Gastrocnemius medialis (tissue), 4 donors: ENCODE measurements at regions not wholly inside any gene's neighbourhood (a gene's known extent, or its start where the extent isn't known, plus 50 kb on each side); places are given as distances from the start of the nearest gene placed in this dataset.

Source experiments
- ATAC-seq, 2 donors: fragments of 150-250 bp; one replicate each; pipeline ENCODE4 v1.9.1; 2016
- DNase-seq, 2 donors: peaks; one replicate each; pipeline ENCODE4 v3.0.0-alpha.2; 2019
- H3K27ac ChIP-seq, 4 donors: fragments of 200-600 bp; sonication (generic); 1 replicate in 1 of 4; 2 replicates in 3 of 4; pipeline ENCODE4 v1.5.1; 2016 to 2018; ENCODE audit warnings: mild to moderate bottlenecking in 2 of 4, moderate library complexity in 1 of 4
- H3K27me3 ChIP-seq, 3 donors: fragments of 200-600 bp; sonication (generic) in 2 of 3; 1 replicate in 1 of 3; 2 replicates in 2 of 3; pipeline versions ENCODE4 v1.5.1 to v1.6.0; 2016 to 2019; ENCODE audit warnings: mild to moderate bottlenecking in 1 of 3, moderate library complexity in 1 of 3
- H3K36me3 ChIP-seq, 2 donors: fragments of 200-600 bp; sonication (generic) in 1 of 2; one replicate each; pipeline ENCODE4 v1.5.1; 2017 to 2018
- H3K4me1 ChIP-seq, 2 donors: fragments of 200-600 bp; sonication (generic) in 1 of 2; one replicate each; pipeline ENCODE4 v1.5.1; 2016 to 2017; ENCODE audit warnings: mild to moderate bottlenecking in 2 of 2
- H3K4me3 ChIP-seq, 4 donors: fragments of 200-600 bp; sonication (generic) in 3 of 4; 1 replicate in 1 of 4; 2 replicates in 3 of 4; pipeline ENCODE4 v1.5.1; 2016 to 2019; ENCODE audit warnings: mild to moderate bottlenecking in 2 of 4
- H3K9me3 ChIP-seq, 3 donors: fragments of 200-600 bp; sonication (generic) in 2 of 3; 1 replicate in 1 of 3; 2 replicates in 2 of 3; pipeline ENCODE4 v1.5.1; 2016 to 2019
- POLR2A ChIP-seq, 2 donors: fragments of 450-650 bp; IDR thresholded peaks; one replicate each; pipeline ENCODE4 v1.6.1; 2017; ENCODE audit warnings: antibody characterized with exemption in 2 of 2, mild to moderate bottlenecking in 2 of 2, moderate library complexity in 2 of 2
- in situ Hi-C, 4 donors: fragments of 200-750 bp; cut with MboI; loops; one replicate each; pipeline versions ENCODE4 v1.15.0 to v1.8.0; 2017; ENCODE audit warnings: low sequenced_read_pairs in 4 of 4
- intact Hi-C: fragments of 100-400 bp; cut with DNase I; formaldehyde crosslinking; loops from one replicate; pipeline ENCODE4 v1.15.1; 2023; ENCODE audit warnings: low total_unique reads
- TF ChIP-seq, protein P1 (sequence below), 5 experiments: fragments of 450-650 bp in 3 of 5; fragments of 200-600 bp in 2 of 5; sonication (generic) in 2 of 5; IDR thresholded peaks in 4 of 5; conservative IDR thresholded peaks in 1 of 5; 1 replicate in 4 of 5; 2 replicates in 1 of 5; pipeline ENCODE4 v1.5.1; 2016 to 2019; ENCODE audit warnings: antibody characterized with exemption in 5 of 5, mild to moderate bottlenecking in 3 of 5, moderate library complexity in 3 of 5

DNA sequence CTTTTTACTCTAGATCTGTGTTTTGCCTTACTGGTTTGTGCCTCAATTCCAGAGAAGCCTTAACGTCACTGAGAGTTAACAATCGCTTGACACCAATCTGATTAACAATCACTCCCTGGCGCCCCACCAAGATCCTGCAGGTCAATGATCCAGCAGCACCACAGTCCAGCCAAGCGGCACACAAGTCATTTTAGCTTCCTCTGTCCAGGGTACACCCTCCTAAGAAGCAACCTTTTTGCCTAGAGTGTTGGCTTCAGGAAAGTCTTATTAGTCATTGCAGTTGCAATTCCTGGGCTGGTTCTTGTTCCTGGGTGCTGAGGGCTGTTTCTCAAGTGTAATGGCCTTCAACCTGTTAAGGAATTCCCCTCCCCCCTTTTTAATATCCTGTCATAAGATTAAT, 323.0 kb upstream of the USP25 start:
- Histone ChIP-seq H3K4me3 (no peak overlapping the region), H3K36me3 (no peaks in the 10 kb centered on the region), H3K27me3 (no peaks in the 10 kb centered on the region), H3K4me1 (peaks cover 0 to 7% of the 10 kb centered on the region in 2 donors), H3K27ac (no peak overlapping the region), H3K9me3 (no peaks in the 10 kb centered on the region)
- intact Hi-C loops: no loop called here
- DNase-seq: no peak
- ATAC-seq: no peak
- in situ Hi-C loops: loop anchor here in 1 of 4 donors (10.0 kb wide), 1 partner anchor 62 kb away; no protein-coding TSS in a partner anchor
- TF ChIP-seq, protein P1, sequence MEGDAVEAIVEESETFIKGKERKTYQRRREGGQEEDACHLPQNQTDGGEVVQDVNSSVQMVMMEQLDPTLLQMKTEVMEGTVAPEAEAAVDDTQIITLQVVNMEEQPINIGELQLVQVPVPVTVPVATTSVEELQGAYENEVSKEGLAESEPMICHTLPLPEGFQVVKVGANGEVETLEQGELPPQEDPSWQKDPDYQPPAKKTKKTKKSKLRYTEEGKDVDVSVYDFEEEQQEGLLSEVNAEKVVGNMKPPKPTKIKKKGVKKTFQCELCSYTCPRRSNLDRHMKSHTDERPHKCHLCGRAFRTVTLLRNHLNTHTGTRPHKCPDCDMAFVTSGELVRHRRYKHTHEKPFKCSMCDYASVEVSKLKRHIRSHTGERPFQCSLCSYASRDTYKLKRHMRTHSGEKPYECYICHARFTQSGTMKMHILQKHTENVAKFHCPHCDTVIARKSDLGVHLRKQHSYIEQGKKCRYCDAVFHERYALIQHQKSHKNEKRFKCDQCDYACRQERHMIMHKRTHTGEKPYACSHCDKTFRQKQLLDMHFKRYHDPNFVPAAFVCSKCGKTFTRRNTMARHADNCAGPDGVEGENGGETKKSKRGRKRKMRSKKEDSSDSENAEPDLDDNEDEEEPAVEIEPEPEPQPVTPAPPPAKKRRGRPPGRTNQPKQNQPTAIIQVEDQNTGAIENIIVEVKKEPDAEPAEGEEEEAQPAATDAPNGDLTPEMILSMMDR (IDR thresholded peaks at IDR 0.05 in 4 of 5, conservative IDR thresholded peaks at IDR 0.05 in 1 of 5): no peak
- TF ChIP-seq POLR2A (IDR thresholded peaks at IDR 0.05): no peak

DNA sequence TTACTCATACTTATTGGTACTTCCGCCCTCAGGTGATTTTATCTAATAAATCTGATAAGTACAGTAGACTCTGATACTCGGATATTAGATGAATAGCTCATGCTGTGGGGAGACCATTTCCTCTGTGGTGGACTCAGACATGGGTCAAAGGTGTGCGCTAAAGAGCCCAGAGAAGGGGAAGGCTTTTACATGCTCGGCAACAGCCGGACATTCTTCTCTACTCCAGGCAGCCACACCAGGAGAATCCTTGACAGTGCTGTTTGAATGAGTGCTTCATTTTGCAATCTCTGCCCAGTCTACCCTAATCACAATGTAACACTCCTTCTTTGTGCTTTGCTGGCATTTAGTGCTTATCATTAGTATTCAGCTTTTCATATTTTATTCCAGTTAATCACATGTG, 322.2 kb upstream of the USP25 start:
- intact Hi-C loops: no loop called here
- DNase-seq (no peak), ATAC-seq (no peak)
- no peaks in the 10 kb centered on the region for H3K27me3 ChIP-seq
- H3K4me3 ChIP-seq: no peak overlapping the region
- H3K36me3 ChIP-seq: no peaks in the 10 kb centered on the region
- TF ChIP-seq POLR2A (IDR thresholded peaks at IDR 0.05): no peak
- TF ChIP-seq, protein P1 (IDR thresholded peaks at IDR 0.05 in 4 of 5, conservative IDR thresholded peaks at IDR 0.05 in 1 of 5): no peak
- no peak overlapping the region for H3K27ac ChIP-seq
- no peaks in the 10 kb centered on the region for H3K9me3 ChIP-seq
- in situ Hi-C loops: loop anchor here in 1 of 4 donors (10.0 kb wide), 1 partner anchor 63 kb away; no protein-coding TSS in a partner anchor
- peaks cover 0 to 7% of the 10 kb centered on the region in 2 donors for H3K4me1 ChIP-seq

DNA sequence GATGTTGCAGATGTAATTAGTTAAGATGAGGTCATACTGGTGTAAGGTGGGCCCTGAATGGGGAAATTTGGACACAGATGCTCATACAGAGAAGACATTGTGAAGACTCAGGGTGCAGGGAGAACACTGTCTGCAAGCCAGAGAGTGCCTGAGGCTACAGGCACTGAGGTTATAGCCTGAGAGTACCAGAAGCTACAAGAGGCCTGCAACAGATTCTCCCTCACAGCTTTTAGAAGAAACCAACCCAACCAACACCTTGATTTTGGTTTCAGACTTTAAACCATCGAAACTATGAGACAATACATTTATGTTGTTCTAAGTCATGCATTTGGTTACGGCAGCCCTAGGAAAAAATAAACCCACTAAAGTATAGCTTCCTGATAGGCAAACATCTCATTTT, 321.7 kb upstream of the USP25 start:
- no peak for ATAC-seq
- intact Hi-C loops: no loop called here

DNA sequence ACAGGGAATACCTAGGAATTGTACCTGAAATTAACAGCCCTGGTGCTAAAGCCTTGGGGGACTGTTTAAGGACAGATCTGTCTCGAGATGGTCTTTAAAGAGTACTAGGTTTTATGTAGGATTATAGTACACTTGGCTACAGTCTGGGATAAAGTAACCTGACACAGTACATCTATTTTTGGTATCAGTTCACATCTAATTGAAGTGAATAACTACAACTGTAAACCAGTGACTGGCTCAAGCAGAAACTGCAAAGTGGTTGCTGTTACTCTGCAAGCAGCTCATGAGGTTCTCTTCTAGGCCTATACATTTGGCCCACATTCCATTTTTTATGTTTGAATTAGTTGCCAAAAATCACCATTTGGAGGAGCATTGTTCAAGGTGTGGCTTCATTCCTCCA, 320.8 kb upstream of the USP25 start:
- TF ChIP-seq, protein P1 (IDR thresholded peaks at IDR 0.05 in 4 of 5, conservative IDR thresholded peaks at IDR 0.05 in 1 of 5): no peak
- no peak for TF ChIP-seq POLR2A (IDR thresholded peaks at IDR 0.05)
- in situ Hi-C loops (loop anchor here in 1 of 4 donors (10.0 kb wide), 1 partner anchor 64 kb away; no protein-coding TSS in a partner anchor), intact Hi-C loops (no loop called here)
- peak; percentile 62 to 78 for ATAC-seq
- Histone ChIP-seq H3K27me3 (no peaks in the 10 kb centered on the region), H3K9me3 (no peaks in the 10 kb centered on the region), H3K36me3 (no peaks in the 10 kb centered on the region), H3K4me1 (peaks cover 0 to 7% of the 10 kb centered on the region in 2 donors), H3K4me3 (no peak overlapping the region), H3K27ac (no peak overlapping the region)
- DNase-seq: no peak

More for the DNA sequence above, 321.7 kb upstream of the USP25 start:
- Histone ChIP-seq H3K27me3 (no peaks in the 10 kb centered on the region), H3K36me3 (no peaks in the 10 kb centered on the region), H3K4me3 (no peak overlapping the region), H3K4me1 (peaks cover 0 to 7% of the 10 kb centered on the region in 2 donors), H3K9me3 (no peaks in the 10 kb centered on the region), H3K27ac (no peak overlapping the region)
- TF ChIP-seq, protein P1 (IDR thresholded peaks at IDR 0.05 in 4 of 5, conservative IDR thresholded peaks at IDR 0.05 in 1 of 5): no peak
- no peak for TF ChIP-seq POLR2A (IDR thresholded peaks at IDR 0.05)
- DNase-seq: no peak
- in situ Hi-C loops: loop anchor here in 1 of 4 donors (10.0 kb wide), 1 partner anchor 63 kb away; no protein-coding TSS in a partner anchor

DNA sequence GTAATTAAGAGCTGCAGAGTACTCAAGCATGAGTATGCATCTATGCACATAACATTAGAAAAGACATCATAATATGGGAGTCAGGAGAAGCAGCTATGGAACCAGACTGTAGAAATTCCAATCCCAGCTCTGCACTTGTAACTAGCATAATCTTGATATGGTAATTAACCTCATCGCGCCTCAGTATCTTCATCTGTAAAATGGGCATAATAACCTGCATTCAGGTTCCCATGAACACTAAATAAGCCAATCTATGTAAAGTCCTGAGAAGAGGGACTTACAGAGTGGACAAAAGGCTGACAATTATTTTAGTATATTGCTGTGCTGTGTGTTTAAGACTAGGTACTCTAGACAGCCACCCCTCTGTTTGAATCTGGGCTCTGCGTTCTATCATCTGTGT, 318.9 kb upstream of the USP25 start:
- DNase-seq (no peak), ATAC-seq (no peak)
- Histone ChIP-seq H3K9me3 (no peaks in the 10 kb centered on the region), H3K4me1 (peaks cover 0 to 7% of the 10 kb centered on the region in 2 donors), H3K27me3 (no peaks in the 10 kb centered on the region), H3K36me3 (no peaks in the 10 kb centered on the region), H3K27ac (no peak overlapping the region), H3K4me3 (no peak overlapping the region)
- in situ Hi-C loops: no loop called here
- intact Hi-C loops: no loop called here
- no peak for TF ChIP-seq POLR2A (IDR thresholded peaks at IDR 0.05)
- TF ChIP-seq, protein P1 (IDR thresholded peaks at IDR 0.05 in 4 of 5, conservative IDR thresholded peaks at IDR 0.05 in 1 of 5): no peak
